H1 (cell line): ENCODE measurements at regions not wholly inside any gene's neighbourhood (a gene's known extent, or its start where the extent isn't known, plus 50 kb on each side); places are given as distances from the start of the nearest gene placed in this dataset.

ENCODE experiments used
- CTCF ChIA-PET: fragments of 300-600 bp; sonication (Branson Sonifier 250); formaldehyde crosslinking; loops from one replicate; lab custom pipeline; 2021; ENCODE audit not compliant: partially characterized antibody; lab: Charles Lee
- POLR2A ChIA-PET: fragments of 300-600 bp; sonication (Branson Sonifier 250); formaldehyde crosslinking; loops from one replicate; lab custom pipeline; 2021; ENCODE audit warnings: inconsistent platforms; ENCODE audit not compliant: partially characterized antibody; lab: Charles Lee
- DNase-seq, 2 experiments: peaks; one replicate each; pipeline versions ENCODE4 v3.0.0 to v3.0.0-alpha.2; 2010 to 2022; ENCODE audit warnings: low spot score in 2 of 2, low read depth in 1 of 2, mixed read lengths in 1 of 2
- FAIRE-seq: peaks from 2 replicates; lab custom pipeline; 2011; peaks lifted over from hg19 to GRCh38; lab: Jason Lieb, UNC
- H2AFZ ChIP-seq: 2 replicates; pipeline ENCODE4 v1.8.1; 2012; ENCODE audit warnings: low read length, inconsistent platforms
- H2AK5ac ChIP-seq: 2 replicates; pipeline ENCODE4 v1.6.1; 2013; ENCODE audit warnings: low read depth, low read length
- H2BK120ac ChIP-seq: replicated peaks from 2 replicates; pipeline ENCODE3; 2013; ENCODE audit warnings: low read depth, low read length, inconsistent platforms
- H2BK12ac ChIP-seq: 2 replicates; pipeline ENCODE4 v1.6.1; 2013; ENCODE audit warnings: low read depth, low read length
- H2BK15ac ChIP-seq: 2 replicates; pipeline ENCODE4 v1.6.1; 2013; ENCODE audit warnings: low read length
- H2BK20ac ChIP-seq: 2 replicates; pipeline ENCODE4 v1.6.1; 2013; ENCODE audit warnings: low read length
- H2BK5ac ChIP-seq: 2 replicates; pipeline ENCODE4 v1.6.1; 2013; ENCODE audit warnings: low read depth, low read length
- H3K14ac ChIP-seq: 2 replicates; pipeline ENCODE4 v1.6.1; 2013; ENCODE audit warnings: inconsistent platforms; ENCODE audit not compliant: insufficient read length
- H3K18ac ChIP-seq: 2 replicates; pipeline ENCODE4 v1.6.1; 2013; ENCODE audit warnings: low read length; ENCODE audit errors: extremely low read depth
- H3K23ac ChIP-seq: 2 replicates; pipeline ENCODE4 v1.6.1; 2013; ENCODE audit warnings: inconsistent platforms; ENCODE audit not compliant: insufficient read length
- H3K23me2 ChIP-seq: 2 replicates; pipeline ENCODE4 v1.6.1; 2013; ENCODE audit warnings: low read depth, low read length
- H3K27ac ChIP-seq: 2 replicates; pipeline ENCODE4 v1.6.1; 2011; ENCODE audit warnings: low read depth, low read length, inconsistent platforms
- H3K27me3 ChIP-seq, 4 experiments: replicated peaks in 1 of 4; 1 replicate in 1 of 4; 2 replicates in 3 of 4; pipeline versions ENCODE4 v1.6.1 to v1.8.1; 2011 to 2013; ENCODE audit warnings: low read length in 3 of 4, mild to moderate bottlenecking in 3 of 4, inconsistent platforms in 2 of 4, mixed read lengths in 2 of 4, moderate library complexity in 1 of 4; ENCODE audit not compliant: control insufficient read depth in 3 of 4, insufficient read depth in 3 of 4; ENCODE audit errors: extremely low read depth in 1 of 4
- H3K36me3 ChIP-seq, 4 experiments: 2 replicates each; pipeline versions ENCODE4 v1.6.1 to v1.8.1; 2011 to 2013; ENCODE audit warnings: mild to moderate bottlenecking in 4 of 4, low read length in 3 of 4, moderate library complexity in 2 of 4, control low read depth in 1 of 4, inconsistent platforms in 1 of 4; ENCODE audit not compliant: insufficient read depth in 4 of 4, control insufficient read depth in 2 of 4
- H3K4ac ChIP-seq: replicated peaks from 2 replicates; pipeline ENCODE3; 2013; ENCODE audit warnings: low read length, low read depth, mixed read lengths, inconsistent platforms; ENCODE audit not compliant: insufficient read length
- H3K4me1 ChIP-seq, 4 experiments: replicated peaks in 1 of 4; 1 replicate in 1 of 4; 2 replicates in 3 of 4; pipeline versions ENCODE4 v1.6.1 to v1.8.1; 2011 to 2013; ENCODE audit warnings: low read length in 3 of 4, inconsistent platforms in 2 of 4, mixed read lengths in 1 of 4; ENCODE audit not compliant: insufficient read depth in 4 of 4, control insufficient read depth in 3 of 4
- H3K4me2 ChIP-seq, 2 experiments: 2 replicates each; pipeline versions ENCODE4 v1.6.1 to v1.8.1; 2011 to 2013; ENCODE audit warnings: low read depth in 2 of 2, low read length in 2 of 2, control low read depth in 1 of 2, inconsistent platforms in 1 of 2, mild to moderate bottlenecking in 1 of 2; ENCODE audit not compliant: insufficient read depth in 1 of 2
- H3K4me3 ChIP-seq, 4 experiments: fragments of 200-600, 300-600 bp in 1 of 4; sonication (generic), shearing (Covaris generic), sonication (Bioruptor Twin) in 1 of 4; 2 replicates each; pipeline versions ENCODE4 v1.5.1 to v1.8.1; 2011 to 2016; ENCODE audit warnings: low read length in 4 of 4, low read depth in 3 of 4, control low read depth in 2 of 4, inconsistent platforms in 2 of 4, mild to moderate bottlenecking in 2 of 4, mixed read lengths in 1 of 4, moderate library complexity in 1 of 4; ENCODE audit not compliant: insufficient read depth in 2 of 4; ENCODE audit errors: extremely low read depth in 1 of 4
- H3K56ac ChIP-seq: replicated peaks from 2 replicates; pipeline ENCODE3; 2013; ENCODE audit warnings: low read depth, mild to moderate bottlenecking, mixed read lengths, low read length, inconsistent platforms; ENCODE audit not compliant: insufficient read length
- H3K79me1 ChIP-seq: 2 replicates; pipeline ENCODE4 v1.6.1; 2013; ENCODE audit warnings: low read depth, low read length, control low read depth
- H3K79me2 ChIP-seq, 2 experiments: 2 replicates each; pipeline versions ENCODE4 v1.6.1 to v1.8.1; 2012 to 2013; ENCODE audit warnings: low read length in 2 of 2, mild to moderate bottlenecking in 2 of 2, inconsistent platforms in 1 of 2; ENCODE audit not compliant: insufficient read depth in 2 of 2, control insufficient read depth in 1 of 2
- H3K9ac ChIP-seq, 4 experiments: replicated peaks in 1 of 4; 1 replicate in 1 of 4; 2 replicates in 3 of 4; pipeline versions ENCODE4 v1.6.1 to v1.8.1; 2011 to 2013; ENCODE audit warnings: low read depth in 3 of 4, low read length in 3 of 4, control low read depth in 2 of 4, mild to moderate bottlenecking in 2 of 4, moderate library complexity in 2 of 4, inconsistent platforms in 1 of 4; ENCODE audit errors: extremely low read depth in 1 of 4
- H3K9me3 ChIP-seq, 2 experiments: 2 replicates each; pipeline versions ENCODE4 v1.6.1 to v1.8.1; 2012 to 2013; ENCODE audit warnings: mild to moderate bottlenecking in 2 of 2, moderate library complexity in 2 of 2, control low read depth in 1 of 2, inconsistent platforms in 1 of 2, low read depth in 1 of 2, low read length in 1 of 2, mixed read lengths in 1 of 2; ENCODE audit not compliant: insufficient read depth in 2 of 2
- H4K20me1 ChIP-seq, 2 experiments: replicated peaks in 1 of 2; 2 replicates each; pipeline versions ENCODE3 to v1.8.1; 2011 to 2013; ENCODE audit warnings: inconsistent platforms in 2 of 2, low read length in 2 of 2, mild to moderate bottlenecking in 1 of 2; ENCODE audit not compliant: insufficient read depth in 2 of 2, control insufficient read depth in 1 of 2
- H4K5ac ChIP-seq: 2 replicates; pipeline ENCODE4 v1.6.1; 2013; ENCODE audit warnings: low read length, low read depth, mixed read lengths, inconsistent platforms; ENCODE audit not compliant: insufficient read length
- H4K8ac ChIP-seq: 2 replicates; pipeline ENCODE4 v1.8.0; 2013; ENCODE audit warnings: mild to moderate bottlenecking, moderate library complexity, low read length, inconsistent platforms; ENCODE audit not compliant: insufficient read depth; ENCODE audit errors: extremely low read depth
- H4K91ac ChIP-seq: replicated peaks from 2 replicates; pipeline ENCODE3; 2013; ENCODE audit warnings: low read length, mixed read lengths, inconsistent platforms; ENCODE audit not compliant: insufficient read length
- MAX ChIP-seq: IDR thresholded peaks from 2 replicates; pipeline ENCODE4 v1.6.1; 2012; ENCODE audit warnings: inconsistent platforms
- RBBP5 ChIP-seq: IDR thresholded peaks from 2 replicates; pipeline ENCODE4 v1.7.1; 2012; ENCODE audit warnings: low read depth, mild to moderate bottlenecking, inconsistent platforms, low read length, moderate library complexity, borderline replicate concordance
- WGBS, 2 experiments: shearing (Covaris generic) in 1 of 2; methylation state at CpG; one replicate each; pipeline versions ENCODE4 v1.1.6 to v1.1.7; 2013 to 2015; ENCODE audit warnings: low lambda C conversion rate in 2 of 2, mixed read lengths in 2 of 2, inconsistent platforms in 1 of 2, low coverage in 1 of 2, missing lambda C conversion rate in 1 of 2; ENCODE audit not compliant: insufficient replicate concordance in 2 of 2, insufficient coverage in 1 of 2, insufficient read length in 1 of 2; ENCODE audit errors: extremely low coverage in 1 of 2, missing lambda C conversion rate in 1 of 2; 5-methylcytosine and 5-hydroxymethylcytosine counted together

- no peak overlapping the region for H3K18ac ChIP-seq
- H3K14ac ChIP-seq = no peak overlapping the region
- no peak overlapping the region for H4K91ac ChIP-seq
- H3K9me3 ChIP-seq = no peaks in the 10 kb centered on the region
- CTCF ChIA-PET = interaction anchor here (0.6 to 1.7 kb wide), 4 partner anchors 17 to 277 kb away, joined by 3 to 5 read pairs (median 3); no protein-coding TSS in a partner anchor
- H2BK120ac ChIP-seq = no peak overlapping the region
- H3K4ac ChIP-seq = no peak overlapping the region
- H3K27me3 ChIP-seq = no peaks in the 10 kb centered on the region
- no peak overlapping the region for H2BK20ac ChIP-seq
- H3K79me1 ChIP-seq = no peaks in the 10 kb centered on the region
- no peaks in the 10 kb centered on the region for H3K79me2 ChIP-seq
- FAIRE-seq (no peak), DNase-seq (no peak)
- H3K27ac ChIP-seq = no peak overlapping the region
- H2AK5ac ChIP-seq = no peak overlapping the region
- H3K56ac ChIP-seq = no peak overlapping the region
- no peaks in the 10 kb centered on the region for H4K20me1 ChIP-seq
- H2AFZ ChIP-seq = peak overlapping the region; percentile 87
- POLR2A ChIA-PET = no interaction called here
- H3K23ac ChIP-seq = no peak overlapping the region
- no peak overlapping the region for H2BK5ac ChIP-seq
- H3K4me3 ChIP-seq = no peak overlapping the region
- no peaks in the 10 kb centered on the region for H3K36me3 ChIP-seq
- WGBS, 2 experiments = 88% methylated on average over 4 of the region's 4 CpGs; no CpG with 5 or more reads in 1 of the 2 experiments
- H3K4me2 ChIP-seq = no peak overlapping the region
- H4K8ac ChIP-seq = no peak overlapping the region
- H2BK15ac ChIP-seq = no peak overlapping the region
- no peak overlapping the region for H3K9ac ChIP-seq
- peaks cover 0 to 4% (median 0%) of the 10 kb centered on the region in 4 experiments; a peak in 2 of 7 replicates for H3K4me1 ChIP-seq
- H3K23me2 ChIP-seq = no peaks in the 10 kb centered on the region
- H4K5ac ChIP-seq = no peak overlapping the region
- no peak overlapping the region for H2BK12ac ChIP-seq
- TF ChIP-seq MAX = 0 out of 2 replicates have a peak, but pooled peaks have one; percentile 10
- TF ChIP-seq RBBP5 = no peak
Measured at GRCh38 chr2:181399027-181399426, 58.2 kb upstream of the ITGA4 start.
